ENCODE measurements at regions not wholly inside any gene's neighbourhood (a gene's known extent, or its start where the extent isn't known, plus 50 kb on each side); places are given as distances from the start of the nearest gene placed in this dataset.

DNA sequence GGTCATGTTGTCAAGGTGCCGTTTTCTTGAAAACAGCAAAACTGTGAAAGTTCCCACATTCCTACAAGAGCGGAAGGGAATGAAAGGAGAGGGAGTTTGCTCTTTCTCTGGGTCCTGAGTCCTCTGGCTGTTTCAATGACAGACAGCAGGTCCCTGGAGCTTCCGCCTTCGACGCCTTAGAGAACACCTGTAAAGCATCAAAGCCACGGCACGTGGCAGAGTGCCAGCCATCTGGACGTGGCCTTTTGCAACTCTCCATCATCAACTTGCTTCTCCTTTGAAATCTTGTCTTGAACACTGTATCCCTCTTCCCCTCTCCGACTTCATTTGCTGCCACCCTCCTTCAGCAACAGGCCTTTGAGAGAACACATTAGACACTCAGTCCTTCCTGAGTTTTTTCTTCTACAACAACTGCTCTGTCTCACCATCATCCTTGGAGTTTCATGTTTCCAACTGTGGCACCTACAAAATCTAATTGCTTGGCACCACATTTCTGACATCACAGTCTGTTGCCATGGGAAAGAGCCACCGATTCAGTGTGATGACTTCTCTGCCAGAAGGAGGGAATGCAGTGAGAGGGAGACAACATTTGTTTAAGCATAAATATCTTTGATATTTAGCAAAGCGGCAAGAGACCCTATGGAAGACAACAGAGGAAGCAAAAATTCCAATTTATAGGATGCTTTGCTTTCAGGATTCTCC lies 204.9 kb upstream of the PTER start (continued):
- TF ChIP-seq ZFP3 (CRISPR knock-in tag; IDR thresholded peaks at IDR 0.05): no peak
- no peak for TF ChIP-seq ZC3H10 (CRISPR knock-in tag; IDR thresholded peaks at IDR 0.05)
- no peak for TF ChIP-seq TCF4 (CRISPR knock-in tag; IDR thresholded peaks at IDR 0.05; ENCODE audit: borderline replicate concordance)
- no peak for TF ChIP-seq GLIS3 (CRISPR knock-in tag; IDR thresholded peaks at IDR 0.05)

DNA sequence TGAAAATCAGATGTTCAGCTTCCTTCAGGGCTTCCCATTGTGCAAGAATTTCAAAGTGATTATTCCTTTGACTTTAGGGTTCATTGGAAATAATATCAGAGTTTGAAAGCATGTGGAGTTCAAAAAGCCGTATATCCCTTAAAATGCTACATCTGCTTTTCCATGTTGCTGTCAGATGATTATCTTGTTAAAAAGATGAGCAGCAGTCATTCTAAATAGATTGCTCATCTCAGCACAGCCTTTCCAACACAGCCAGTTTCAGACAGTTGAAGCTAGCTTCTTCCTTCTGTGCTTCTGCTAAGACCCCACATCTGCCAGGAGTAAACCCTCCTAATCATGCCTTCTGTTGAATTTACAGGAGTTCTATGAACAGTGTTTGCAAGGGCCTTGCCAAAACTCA lies 204.4 kb upstream of the PTER start:
- no peak for ATAC-seq
- TF ChIP-seq ZFP30 (CRISPR knock-in tag; IDR thresholded peaks at IDR 0.05) (no peak), TCF4 (CRISPR knock-in tag; IDR thresholded peaks at IDR 0.05; ENCODE audit: borderline replicate concordance) (no peak), ZNF565 (CRISPR knock-in tag; conservative IDR thresholded peaks at IDR 0.05; ENCODE audit: low read depth) (no peak), OSR1 (CRISPR knock-in tag; IDR thresholded peaks at IDR 0.05) (no peak), ARNTL (CRISPR knock-in tag; IDR thresholded peaks at IDR 0.05; ENCODE audit: borderline replicate concordance, low read depth) (no peak), ZC3H10 (CRISPR knock-in tag; IDR thresholded peaks at IDR 0.05) (no peak), ISL1 (CRISPR knock-in tag; IDR thresholded peaks at IDR 0.05) (no peak), ZNF70 (CRISPR knock-in tag; IDR thresholded peaks at IDR 0.05) (no peak), BACH2 (CRISPR knock-in tag; IDR thresholded peaks at IDR 0.05; ENCODE audit: borderline replicate concordance) (no peak), SNAI2 (CRISPR knock-in tag; IDR thresholded peaks at IDR 0.05) (no peak), PPARA (CRISPR knock-in tag; IDR thresholded peaks at IDR 0.05; ENCODE audit: borderline replicate concordance) (no peak), ESRRG (CRISPR knock-in tag; IDR thresholded peaks at IDR 0.05) (no peak), TOX (CRISPR knock-in tag; IDR thresholded peaks at IDR 0.05; ENCODE audit: borderline replicate concordance) (no peak), ZFP3 (CRISPR knock-in tag; IDR thresholded peaks at IDR 0.05) (no peak), CSDC2 (CRISPR knock-in tag; IDR thresholded peaks at IDR 0.05) (no peak), RARB (CRISPR knock-in tag; IDR thresholded peaks at IDR 0.05) (no peak)
- TF ChIP-seq, protein P1, sequence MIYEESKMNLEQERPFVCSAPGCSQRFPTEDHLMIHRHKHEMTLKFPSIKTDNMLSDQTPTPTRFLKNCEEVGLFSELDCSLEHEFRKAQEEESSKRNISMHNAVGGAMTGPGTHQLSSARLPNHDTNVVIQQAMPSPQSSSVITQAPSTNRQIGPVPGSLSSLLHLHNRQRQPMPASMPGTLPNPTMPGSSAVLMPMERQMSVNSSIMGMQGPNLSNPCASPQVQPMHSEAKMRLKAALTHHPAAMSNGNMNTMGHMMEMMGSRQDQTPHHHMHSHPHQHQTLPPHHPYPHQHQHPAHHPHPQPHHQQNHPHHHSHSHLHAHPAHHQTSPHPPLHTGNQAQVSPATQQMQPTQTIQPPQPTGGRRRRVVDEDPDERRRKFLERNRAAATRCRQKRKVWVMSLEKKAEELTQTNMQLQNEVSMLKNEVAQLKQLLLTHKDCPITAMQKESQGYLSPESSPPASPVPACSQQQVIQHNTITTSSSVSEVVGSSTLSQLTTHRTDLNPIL (CRISPR knock-in tag; IDR thresholded peaks at IDR 0.05; ENCODE audit: low read depth): no peak
- TF ChIP-seq, protein P2, sequence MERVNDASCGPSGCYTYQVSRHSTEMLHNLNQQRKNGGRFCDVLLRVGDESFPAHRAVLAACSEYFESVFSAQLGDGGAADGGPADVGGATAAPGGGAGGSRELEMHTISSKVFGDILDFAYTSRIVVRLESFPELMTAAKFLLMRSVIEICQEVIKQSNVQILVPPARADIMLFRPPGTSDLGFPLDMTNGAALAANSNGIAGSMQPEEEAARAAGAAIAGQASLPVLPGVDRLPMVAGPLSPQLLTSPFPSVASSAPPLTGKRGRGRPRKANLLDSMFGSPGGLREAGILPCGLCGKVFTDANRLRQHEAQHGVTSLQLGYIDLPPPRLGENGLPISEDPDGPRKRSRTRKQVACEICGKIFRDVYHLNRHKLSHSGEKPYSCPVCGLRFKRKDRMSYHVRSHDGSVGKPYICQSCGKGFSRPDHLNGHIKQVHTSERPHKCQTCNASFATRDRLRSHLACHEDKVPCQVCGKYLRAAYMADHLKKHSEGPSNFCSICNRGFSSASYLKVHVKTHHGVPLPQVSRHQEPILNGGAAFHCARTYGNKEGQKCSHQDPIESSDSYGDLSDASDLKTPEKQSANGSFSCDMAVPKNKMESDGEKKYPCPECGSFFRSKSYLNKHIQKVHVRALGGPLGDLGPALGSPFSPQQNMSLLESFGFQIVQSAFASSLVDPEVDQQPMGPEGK (CRISPR knock-in tag; IDR thresholded peaks at IDR 0.05; ENCODE audit: borderline replicate concordance): no peak
- TF ChIP-seq, protein P3, sequence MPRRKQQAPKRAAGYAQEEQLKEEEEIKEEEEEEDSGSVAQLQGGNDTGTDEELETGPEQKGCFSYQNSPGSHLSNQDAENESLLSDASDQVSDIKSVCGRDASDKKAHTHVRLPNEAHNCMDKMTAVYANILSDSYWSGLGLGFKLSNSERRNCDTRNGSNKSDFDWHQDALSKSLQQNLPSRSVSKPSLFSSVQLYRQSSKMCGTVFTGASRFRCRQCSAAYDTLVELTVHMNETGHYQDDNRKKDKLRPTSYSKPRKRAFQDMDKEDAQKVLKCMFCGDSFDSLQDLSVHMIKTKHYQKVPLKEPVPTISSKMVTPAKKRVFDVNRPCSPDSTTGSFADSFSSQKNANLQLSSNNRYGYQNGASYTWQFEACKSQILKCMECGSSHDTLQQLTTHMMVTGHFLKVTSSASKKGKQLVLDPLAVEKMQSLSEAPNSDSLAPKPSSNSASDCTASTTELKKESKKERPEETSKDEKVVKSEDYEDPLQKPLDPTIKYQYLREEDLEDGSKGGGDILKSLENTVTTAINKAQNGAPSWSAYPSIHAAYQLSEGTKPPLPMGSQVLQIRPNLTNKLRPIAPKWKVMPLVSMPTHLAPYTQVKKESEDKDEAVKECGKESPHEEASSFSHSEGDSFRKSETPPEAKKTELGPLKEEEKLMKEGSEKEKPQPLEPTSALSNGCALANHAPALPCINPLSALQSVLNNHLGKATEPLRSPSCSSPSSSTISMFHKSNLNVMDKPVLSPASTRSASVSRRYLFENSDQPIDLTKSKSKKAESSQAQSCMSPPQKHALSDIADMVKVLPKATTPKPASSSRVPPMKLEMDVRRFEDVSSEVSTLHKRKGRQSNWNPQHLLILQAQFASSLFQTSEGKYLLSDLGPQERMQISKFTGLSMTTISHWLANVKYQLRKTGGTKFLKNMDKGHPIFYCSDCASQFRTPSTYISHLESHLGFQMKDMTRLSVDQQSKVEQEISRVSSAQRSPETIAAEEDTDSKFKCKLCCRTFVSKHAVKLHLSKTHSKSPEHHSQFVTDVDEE (CRISPR knock-in tag; IDR thresholded peaks at IDR 0.05): no peak
- TF ChIP-seq, protein P4, sequence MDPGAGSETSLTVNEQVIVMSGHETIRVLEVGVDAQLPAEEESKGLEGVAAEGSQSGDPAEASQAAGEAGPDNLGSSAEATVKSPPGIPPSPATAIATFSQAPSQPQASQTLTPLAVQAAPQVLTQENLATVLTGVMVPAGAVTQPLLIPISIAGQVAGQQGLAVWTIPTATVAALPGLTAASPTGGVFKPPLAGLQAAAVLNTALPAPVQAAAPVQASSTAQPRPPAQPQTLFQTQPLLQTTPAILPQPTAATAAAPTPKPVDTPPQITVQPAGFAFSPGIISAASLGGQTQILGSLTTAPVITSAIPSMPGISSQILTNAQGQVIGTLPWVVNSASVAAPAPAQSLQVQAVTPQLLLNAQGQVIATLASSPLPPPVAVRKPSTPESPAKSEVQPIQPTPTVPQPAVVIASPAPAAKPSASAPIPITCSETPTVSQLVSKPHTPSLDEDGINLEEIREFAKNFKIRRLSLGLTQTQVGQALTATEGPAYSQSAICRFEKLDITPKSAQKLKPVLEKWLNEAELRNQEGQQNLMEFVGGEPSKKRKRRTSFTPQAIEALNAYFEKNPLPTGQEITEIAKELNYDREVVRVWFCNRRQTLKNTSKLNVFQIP (CRISPR knock-in tag; IDR thresholded peaks at IDR 0.05; ENCODE audit: borderline replicate concordance, low read depth): no peak

DNA sequence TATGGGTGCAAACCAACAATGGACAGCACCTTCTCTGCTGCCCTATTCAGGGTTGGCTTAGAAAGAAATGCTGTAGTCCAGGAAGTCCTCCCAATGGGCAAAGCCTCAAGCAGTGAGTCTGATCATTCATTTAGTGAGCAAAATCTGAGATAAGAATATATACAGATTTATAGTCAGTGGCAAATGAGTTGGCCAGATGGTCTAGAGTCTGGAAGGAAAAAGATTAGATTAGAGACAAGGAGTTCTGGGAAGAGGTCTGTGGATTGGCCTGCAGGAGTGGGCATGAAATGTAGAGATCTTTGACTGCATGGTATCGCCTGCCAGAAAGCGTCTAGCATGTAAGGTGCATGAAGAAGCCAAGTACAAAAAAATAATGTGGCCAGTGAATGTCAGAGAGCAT lies 201.9 kb upstream of the PTER start:
- TF ChIP-seq, protein P1 (CRISPR knock-in tag; IDR thresholded peaks at IDR 0.05; ENCODE audit: low read depth): no peak
- no peak for TF ChIP-seq ZNF70 (CRISPR knock-in tag; IDR thresholded peaks at IDR 0.05)
- TF ChIP-seq CSDC2 (CRISPR knock-in tag; IDR thresholded peaks at IDR 0.05): no peak
- no peak for TF ChIP-seq ZC3H10 (CRISPR knock-in tag; IDR thresholded peaks at IDR 0.05)
- no peak for TF ChIP-seq ESRRG (CRISPR knock-in tag; IDR thresholded peaks at IDR 0.05)
- TF ChIP-seq OSR1 (CRISPR knock-in tag; IDR thresholded peaks at IDR 0.05): no peak
- TF ChIP-seq ARNTL (CRISPR knock-in tag; IDR thresholded peaks at IDR 0.05; ENCODE audit: borderline replicate concordance, low read depth): no peak
- TF ChIP-seq ISL1 (CRISPR knock-in tag; IDR thresholded peaks at IDR 0.05): no peak
- TF ChIP-seq ZNF565 (CRISPR knock-in tag; conservative IDR thresholded peaks at IDR 0.05; ENCODE audit: low read depth): no peak
- no peak for TF ChIP-seq ZNF8 (CRISPR knock-in tag; IDR thresholded peaks at IDR 0.05)
- TF ChIP-seq TCF4 (CRISPR knock-in tag; IDR thresholded peaks at IDR 0.05; ENCODE audit: borderline replicate concordance): no peak
- TF ChIP-seq, protein P5, sequence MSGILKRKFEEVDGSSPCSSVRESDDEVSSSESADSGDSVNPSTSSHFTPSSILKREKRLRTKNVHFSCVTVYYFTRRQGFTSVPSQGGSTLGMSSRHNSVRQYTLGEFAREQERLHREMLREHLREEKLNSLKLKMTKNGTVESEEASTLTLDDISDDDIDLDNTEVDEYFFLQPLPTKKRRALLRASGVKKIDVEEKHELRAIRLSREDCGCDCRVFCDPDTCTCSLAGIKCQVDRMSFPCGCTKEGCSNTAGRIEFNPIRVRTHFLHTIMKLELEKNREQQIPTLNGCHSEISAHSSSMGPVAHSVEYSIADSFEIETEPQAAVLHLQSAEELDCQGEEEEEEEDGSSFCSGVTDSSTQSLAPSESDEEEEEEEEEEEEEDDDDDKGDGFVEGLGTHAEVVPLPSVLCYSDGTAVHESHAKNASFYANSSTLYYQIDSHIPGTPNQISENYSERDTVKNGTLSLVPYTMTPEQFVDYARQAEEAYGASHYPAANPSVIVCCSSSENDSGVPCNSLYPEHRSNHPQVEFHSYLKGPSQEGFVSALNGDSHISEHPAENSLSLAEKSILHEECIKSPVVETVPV (CRISPR knock-in tag; IDR thresholded peaks at IDR 0.05): no peak
- TF ChIP-seq TOX (CRISPR knock-in tag; IDR thresholded peaks at IDR 0.05; ENCODE audit: borderline replicate concordance): no peak
- TF ChIP-seq, protein P4 (CRISPR knock-in tag; IDR thresholded peaks at IDR 0.05; ENCODE audit: borderline replicate concordance, low read depth): no peak
- TF ChIP-seq BACH2 (CRISPR knock-in tag; IDR thresholded peaks at IDR 0.05; ENCODE audit: borderline replicate concordance): no peak
- no peak for TF ChIP-seq SNAI2 (CRISPR knock-in tag; IDR thresholded peaks at IDR 0.05)
- TF ChIP-seq GLIS3 (CRISPR knock-in tag; IDR thresholded peaks at IDR 0.05): no peak
- no peak for ATAC-seq
